ENCODE measurements at regions not wholly inside any gene's neighbourhood (a gene's known extent, or its start where the extent isn't known, plus 50 kb on each side); places are given as distances from the start of the nearest gene placed in this dataset.

- TF ChIP-seq CTCF (IDR thresholded peaks at IDR 0.05) (no peak), POLR2A (IDR thresholded peaks at IDR 0.05) (no peak)
Measured at GRCh38 chr3:152684279-152684678, 150.7 kb upstream of the P2RY1 start.

Measured in lower leg skin (tissue), 3 donors.